Adipocyte (in vitro differentiated cells): ENCODE measurements at regions not wholly inside any gene's neighbourhood (a gene's known extent, or its start where the extent isn't known, plus 50 kb on each side); places are given as distances from the start of the nearest gene placed in this dataset.

Source experiments
- DNase-seq: peaks from one replicate; pipeline ENCODE4 v3.0.0-alpha.2; 2015; ENCODE audit warnings: low read depth
- H3K27me3 ChIP-seq: replicated peaks from 2 replicates; pipeline ENCODE4 v1.7.0; 2013; ENCODE audit warnings: mild to moderate bottlenecking, low read length, moderate library complexity; ENCODE audit not compliant: control insufficient read depth, insufficient read depth
- H3K36me3 ChIP-seq: 2 replicates; pipeline ENCODE4 v1.7.0; 2013; ENCODE audit warnings: low read length, mild to moderate bottlenecking, moderate library complexity; ENCODE audit not compliant: control insufficient read depth, insufficient read depth, severe bottlenecking
- H3K4me1 ChIP-seq: 2 replicates; pipeline ENCODE4 v1.7.0; 2013; ENCODE audit warnings: mild to moderate bottlenecking, low read length, moderate library complexity; ENCODE audit not compliant: control insufficient read depth, insufficient read depth
- H3K4me3 ChIP-seq: 2 replicates; pipeline ENCODE4 v1.7.0; 2013; ENCODE audit warnings: mild to moderate bottlenecking, low read length, moderate library complexity
- H3K9ac ChIP-seq: 2 replicates; pipeline ENCODE4 v1.7.0; 2013; ENCODE audit warnings: mild to moderate bottlenecking, low read length, moderate library complexity
- H3K9me3 ChIP-seq: 2 replicates; pipeline ENCODE4 v1.7.0; 2013; ENCODE audit warnings: mild to moderate bottlenecking, low read length, moderate library complexity; ENCODE audit not compliant: control insufficient read depth

DNA sequence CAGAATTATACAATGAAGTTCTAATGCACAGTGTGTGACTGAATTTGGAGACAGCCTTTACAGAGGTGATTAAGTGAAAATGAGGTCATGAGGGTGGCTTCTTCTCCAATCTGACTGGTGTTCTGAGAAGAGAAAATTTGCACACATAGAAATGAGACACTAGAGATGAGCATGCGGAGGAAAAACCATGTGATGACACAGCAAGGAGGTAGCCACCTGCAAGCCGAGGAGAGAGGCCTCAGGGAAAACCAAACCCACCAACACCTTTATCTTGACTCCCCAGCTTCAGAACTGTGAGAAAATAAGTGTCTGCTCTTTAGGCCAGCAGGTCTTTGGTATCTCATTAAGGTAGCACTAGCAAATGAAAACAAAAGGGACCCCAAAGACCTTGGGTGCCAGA is 93.2 kb downstream of the GGTLC2 start:
- H3K4me3 ChIP-seq: no peak overlapping the region
- DNase-seq: no peak
- no peak overlapping the region for H3K9ac ChIP-seq
- peaks cover 80% of the 10 kb centered on the region for H3K27me3 ChIP-seq
- H3K36me3 ChIP-seq: no peaks in the 10 kb centered on the region
- H3K9me3 ChIP-seq: no peaks in the 10 kb centered on the region
- H3K4me1 ChIP-seq: no peaks in the 10 kb centered on the region

DNA sequence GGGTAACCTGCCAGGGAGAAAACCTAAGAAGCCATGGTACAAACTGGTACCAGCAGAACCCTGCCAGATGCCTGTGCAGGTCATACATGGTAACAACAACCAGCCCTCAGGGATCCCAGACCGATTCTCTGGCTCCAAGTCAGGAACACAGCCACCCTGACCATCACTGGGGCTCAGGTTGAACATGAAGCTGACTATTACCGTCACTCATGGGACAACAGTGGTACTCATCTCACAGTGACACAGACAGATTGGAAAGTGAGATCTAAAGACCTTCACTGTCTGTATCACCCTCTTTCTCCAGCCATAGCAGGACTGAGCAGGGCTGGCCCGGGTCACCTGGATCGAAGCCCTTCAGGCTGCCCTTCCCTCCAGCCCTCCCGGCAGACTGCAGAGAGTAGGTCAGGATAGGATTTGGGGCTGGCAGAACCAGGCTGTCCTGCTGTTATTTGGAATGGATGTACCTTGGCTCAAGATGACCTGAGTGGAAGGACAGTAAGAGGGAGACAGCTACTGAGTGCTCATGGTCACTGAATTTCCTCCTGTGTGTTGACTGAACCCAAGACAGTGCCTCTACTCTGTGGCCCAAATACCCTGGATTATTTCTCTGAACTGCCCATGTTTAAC is 94.7 kb downstream of the GGTLC2 start:
- no peak for DNase-seq
- H3K36me3 ChIP-seq: no peaks in the 10 kb centered on the region
- H3K4me1 ChIP-seq: no peaks in the 10 kb centered on the region
- H3K27me3 ChIP-seq: peaks cover 82% of the 10 kb centered on the region
- no peaks in the 10 kb centered on the region for H3K9me3 ChIP-seq
- no peak overlapping the region for H3K9ac ChIP-seq
- H3K4me3 ChIP-seq: no peak overlapping the region

DNA sequence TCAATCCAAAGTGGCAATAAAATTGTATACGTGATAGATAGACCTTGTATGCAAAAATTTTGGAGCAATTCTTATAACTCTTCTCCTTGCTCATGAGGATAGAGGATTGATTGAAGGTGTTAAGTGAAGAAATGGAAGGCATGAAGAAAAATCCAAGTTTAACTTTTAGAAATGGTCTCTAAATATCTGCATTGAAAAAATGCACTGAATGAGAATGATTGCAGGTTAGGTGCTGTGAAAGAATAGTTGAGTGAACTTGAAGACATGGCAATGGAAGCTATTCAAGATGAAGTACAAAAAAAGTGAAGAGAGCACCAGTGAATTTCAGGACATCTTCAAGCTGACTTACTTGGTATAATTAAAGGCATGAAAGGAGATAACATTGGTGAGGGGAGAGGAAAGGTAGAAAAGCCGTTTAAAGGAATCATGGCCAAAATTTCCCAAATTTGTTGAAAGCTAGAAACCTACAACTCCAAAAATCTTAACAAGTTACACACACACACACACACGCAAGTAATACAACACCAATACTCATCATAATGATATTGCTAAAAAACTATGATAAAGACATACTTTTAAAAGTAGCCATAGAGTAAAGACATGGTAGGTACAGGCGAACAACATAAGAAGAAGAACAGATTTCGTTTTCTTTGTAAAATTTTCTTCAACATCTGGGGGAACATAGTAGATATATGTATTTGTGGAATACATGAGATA is 96.3 kb downstream of the GGTLC2 start:
- Histone ChIP-seq H3K4me1 (no peaks in the 10 kb centered on the region), H3K9ac (no peak overlapping the region), H3K36me3 (no peaks in the 10 kb centered on the region), H3K9me3 (no peaks in the 10 kb centered on the region), H3K27me3 (peaks cover 89% of the 10 kb centered on the region), H3K4me3 (no peak overlapping the region)
- DNase-seq: no peak

DNA sequence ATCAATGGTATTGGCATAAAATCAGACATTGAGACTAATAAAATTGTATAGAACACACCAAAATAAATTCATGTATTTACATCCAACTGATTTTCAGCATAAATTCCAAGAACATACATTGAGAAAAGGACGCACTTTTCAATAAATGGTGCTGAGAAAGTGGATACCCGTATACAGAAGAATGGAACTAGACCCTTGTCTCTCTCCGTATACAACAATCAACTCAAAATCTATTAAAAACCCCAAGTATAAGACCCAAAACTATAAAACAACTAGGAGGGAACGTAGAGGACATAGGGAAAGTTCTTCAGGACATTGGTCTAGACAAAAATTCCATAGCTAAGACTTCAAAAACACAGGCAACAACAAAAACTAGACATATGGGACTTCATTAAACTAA is 97.4 kb downstream of the GGTLC2 start:
- Histone ChIP-seq H3K9ac (no peak overlapping the region), H3K4me1 (no peaks in the 10 kb centered on the region), H3K27me3 (peaks cover 81% of the 10 kb centered on the region), H3K4me3 (no peak overlapping the region), H3K9me3 (no peaks in the 10 kb centered on the region), H3K36me3 (no peaks in the 10 kb centered on the region)
- no peak for DNase-seq

DNA sequence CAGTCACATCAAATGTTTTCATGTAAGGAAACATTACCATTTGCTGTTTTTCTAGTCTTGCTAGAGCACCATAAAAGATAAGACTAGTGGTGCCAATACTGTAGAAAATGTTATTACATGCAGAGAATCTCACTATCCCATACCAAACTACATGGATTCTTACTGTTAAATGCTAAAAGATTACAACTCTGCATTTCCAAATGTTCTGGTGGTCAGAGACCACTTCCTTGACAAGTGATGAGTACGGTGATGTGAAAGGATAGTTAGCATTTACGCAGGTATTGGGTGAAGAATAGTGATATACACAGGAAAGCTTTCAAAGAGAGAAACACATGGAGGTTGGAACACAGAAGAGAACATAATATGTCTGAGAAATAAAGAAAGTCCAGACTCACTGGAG is 98.2 kb downstream of the GGTLC2 start:
- H3K4me1 ChIP-seq: no peaks in the 10 kb centered on the region
- no peaks in the 10 kb centered on the region for H3K9me3 ChIP-seq
- DNase-seq: no peak
- H3K27me3 ChIP-seq: peaks cover 74% of the 10 kb centered on the region
- no peaks in the 10 kb centered on the region for H3K36me3 ChIP-seq
- no peak overlapping the region for H3K4me3 ChIP-seq
- no peak overlapping the region for H3K9ac ChIP-seq

DNA sequence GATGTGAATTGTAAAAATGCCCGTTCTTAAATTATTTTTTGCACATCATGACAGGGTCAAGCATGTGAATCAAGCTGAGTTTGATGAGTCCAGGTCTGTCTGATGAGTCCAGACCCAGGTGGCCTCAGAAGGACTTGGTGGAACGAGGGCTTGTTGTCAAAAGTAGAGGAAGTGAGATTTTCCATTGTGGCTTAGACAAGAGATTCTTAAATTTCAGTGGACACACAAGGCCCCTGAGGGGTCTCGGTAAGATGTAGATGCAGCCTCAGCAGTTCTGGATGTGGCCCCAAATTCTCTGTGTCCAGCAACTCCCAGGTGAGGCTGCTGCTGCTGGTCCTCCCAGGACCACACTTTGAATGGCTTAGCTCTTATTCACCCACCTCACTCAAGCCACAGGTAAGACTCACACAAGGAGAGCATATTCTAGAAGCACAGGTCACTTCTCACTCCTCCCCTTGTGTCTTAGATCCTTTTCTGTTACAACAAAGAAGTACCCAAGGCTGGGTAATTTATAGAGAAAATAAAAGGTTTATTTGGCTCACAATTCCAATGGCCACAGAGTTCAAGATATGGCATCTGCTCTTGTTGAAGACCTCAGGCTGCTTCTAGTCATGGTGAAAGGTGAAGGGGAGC is 98.8 kb downstream of the GGTLC2 start:
- H3K9me3 ChIP-seq: no peaks in the 10 kb centered on the region
- no peak overlapping the region for H3K4me3 ChIP-seq
- H3K9ac ChIP-seq: no peak overlapping the region
- peaks cover 69% of the 10 kb centered on the region for H3K27me3 ChIP-seq
- H3K36me3 ChIP-seq: no peaks in the 10 kb centered on the region
- DNase-seq: no peak
- H3K4me1 ChIP-seq: no peaks in the 10 kb centered on the region

DNA sequence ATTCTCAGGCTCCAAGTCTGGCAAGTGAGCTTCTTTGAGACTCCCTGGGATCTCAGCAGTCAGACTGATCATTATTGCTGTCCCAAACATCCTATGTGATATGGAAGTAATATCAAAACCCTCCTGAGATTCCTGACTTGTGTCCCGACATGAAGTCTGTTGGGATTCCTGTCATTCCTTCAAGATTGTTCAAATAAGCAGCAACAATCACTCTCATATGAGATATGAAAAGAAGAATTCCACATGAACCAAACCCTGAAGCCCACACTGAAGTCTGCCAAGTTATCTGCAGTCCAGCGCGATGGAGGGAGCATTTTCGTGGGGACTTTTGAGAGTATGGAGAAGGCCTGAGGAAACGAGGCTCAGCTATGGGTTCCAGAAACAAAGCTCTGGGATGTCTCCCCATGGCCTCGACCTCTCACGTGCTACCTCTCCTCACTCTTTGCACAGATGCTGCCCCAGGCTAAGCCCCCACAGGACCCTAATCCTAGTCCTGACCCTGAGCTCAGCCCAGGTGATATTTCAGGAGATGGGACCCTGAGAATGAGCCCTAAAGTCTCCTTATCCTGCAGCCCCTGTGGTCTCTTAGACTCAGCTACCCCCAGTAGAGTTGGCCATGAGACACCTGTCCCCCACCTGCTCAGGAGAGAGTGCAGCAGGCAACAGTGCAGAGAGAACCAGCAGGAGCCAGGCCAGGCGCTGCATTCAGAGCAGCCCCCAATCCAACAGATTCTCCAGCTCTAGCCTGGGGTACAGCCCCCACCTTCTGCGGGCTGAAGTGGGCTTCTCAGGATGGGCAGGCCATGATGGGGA is 100.2 kb downstream of the GGTLC2 start:
- no peaks in the 10 kb centered on the region for H3K9me3 ChIP-seq
- no peaks in the 10 kb centered on the region for H3K36me3 ChIP-seq
- no peak overlapping the region for H3K9ac ChIP-seq
- H3K27me3 ChIP-seq: peaks cover 56% of the 10 kb centered on the region
- DNase-seq: no peak
- peaks cover 5% of the 10 kb centered on the region for H3K4me1 ChIP-seq
- no peak overlapping the region for H3K4me3 ChIP-seq

DNA sequence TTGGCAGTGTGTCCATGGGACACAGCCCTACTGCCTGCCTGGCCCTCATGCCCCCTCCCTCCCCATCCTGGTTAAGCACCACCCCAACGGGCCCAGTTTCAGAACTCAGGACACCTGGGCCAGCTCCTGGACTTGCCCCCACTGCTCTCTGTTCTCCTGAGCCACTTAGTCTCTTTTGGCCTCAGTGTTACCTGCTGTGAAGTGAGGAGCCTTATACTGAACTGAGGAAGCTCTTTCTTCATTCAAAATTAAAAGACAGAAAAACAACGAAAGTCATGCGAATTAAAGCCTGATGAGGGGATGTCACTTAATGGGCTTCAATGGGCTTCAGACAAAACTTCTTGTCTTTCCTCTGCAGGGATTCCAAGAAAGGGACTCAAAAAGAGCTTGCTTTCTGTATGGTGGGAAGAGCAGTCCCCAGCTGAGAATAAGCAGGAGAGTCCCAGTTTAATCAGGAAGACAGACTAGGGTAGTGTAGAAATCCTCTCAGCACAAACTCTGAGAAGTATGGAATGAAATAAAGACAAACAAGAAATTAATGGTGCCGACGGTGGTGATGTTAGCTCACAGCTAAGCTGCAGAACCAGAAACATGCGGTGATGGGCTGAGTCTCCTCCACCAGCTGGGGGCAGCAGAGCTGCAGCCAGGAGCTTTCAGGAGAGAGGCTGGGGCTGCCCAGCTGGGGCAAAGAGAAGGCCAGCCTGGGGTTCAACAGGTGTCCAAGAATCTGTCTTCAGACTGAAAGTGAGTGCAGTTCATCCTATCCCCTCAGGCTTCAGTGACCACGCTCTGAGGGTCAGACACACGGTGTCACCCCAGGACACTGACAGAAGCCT is 101.0 kb downstream of the GGTLC2 start:
- no peaks in the 10 kb centered on the region for H3K9me3 ChIP-seq
- H3K9ac ChIP-seq: no peak overlapping the region
- peaks cover 7% of the 10 kb centered on the region for H3K4me1 ChIP-seq
- peak; percentile 29 for DNase-seq
- peaks cover 49% of the 10 kb centered on the region for H3K27me3 ChIP-seq
- no peaks in the 10 kb centered on the region for H3K36me3 ChIP-seq
- no peak overlapping the region for H3K4me3 ChIP-seq

DNA sequence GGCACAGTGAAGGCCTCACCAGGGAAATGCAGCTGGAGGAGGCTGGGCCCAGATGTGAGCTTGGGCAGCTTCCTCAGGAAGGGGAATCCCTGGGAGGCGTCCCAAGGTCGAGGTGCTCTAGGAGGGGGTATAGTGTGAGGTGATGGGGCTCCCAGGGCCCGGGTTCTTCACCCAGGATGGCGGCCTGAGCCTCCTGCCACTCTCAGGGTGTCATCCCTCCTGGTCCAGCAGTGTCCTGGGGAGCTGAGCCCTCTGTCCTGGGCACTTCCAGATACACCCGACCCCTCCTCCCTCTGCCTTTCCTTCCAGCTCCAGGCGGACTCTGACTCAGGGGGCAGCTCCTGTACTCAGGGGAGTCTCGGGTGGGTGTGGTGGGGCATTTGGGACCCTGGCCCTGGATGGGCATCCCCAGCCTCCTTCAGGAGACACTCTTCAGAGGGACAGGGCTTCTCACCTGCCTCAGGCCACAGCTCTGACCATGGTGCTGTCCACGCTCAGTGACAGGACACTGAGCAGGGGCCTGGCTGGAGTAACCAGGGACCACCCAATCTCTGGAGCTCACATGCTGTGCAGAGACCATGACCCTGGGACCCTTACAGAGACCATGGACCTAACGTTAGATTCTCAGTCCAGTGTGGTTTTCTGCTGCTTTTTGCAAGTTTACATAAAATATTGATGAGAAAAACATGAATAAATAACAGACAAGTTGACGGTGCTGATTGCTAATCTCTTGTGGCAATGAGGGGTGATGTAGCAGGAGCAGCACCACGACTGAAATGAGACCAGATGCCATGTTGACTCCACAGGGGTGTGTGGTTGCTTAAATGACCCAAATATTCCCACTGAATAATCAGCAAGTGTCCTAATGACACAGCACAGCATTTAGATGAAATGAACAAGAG is 101.9 kb downstream of the GGTLC2 start:
- Histone ChIP-seq H3K36me3 (no peaks in the 10 kb centered on the region), H3K9ac (no peak overlapping the region), H3K9me3 (no peaks in the 10 kb centered on the region), H3K4me1 (peaks cover 7% of the 10 kb centered on the region), H3K4me3 (no peak overlapping the region), H3K27me3 (peaks cover 40% of the 10 kb centered on the region)
- DNase-seq: no peak
